ENCODE measurements at regions not wholly inside any gene's neighbourhood (a gene's known extent, or its start where the extent isn't known, plus 50 kb on each side); places are given as distances from the start of the nearest gene placed in this dataset.

DNA sequence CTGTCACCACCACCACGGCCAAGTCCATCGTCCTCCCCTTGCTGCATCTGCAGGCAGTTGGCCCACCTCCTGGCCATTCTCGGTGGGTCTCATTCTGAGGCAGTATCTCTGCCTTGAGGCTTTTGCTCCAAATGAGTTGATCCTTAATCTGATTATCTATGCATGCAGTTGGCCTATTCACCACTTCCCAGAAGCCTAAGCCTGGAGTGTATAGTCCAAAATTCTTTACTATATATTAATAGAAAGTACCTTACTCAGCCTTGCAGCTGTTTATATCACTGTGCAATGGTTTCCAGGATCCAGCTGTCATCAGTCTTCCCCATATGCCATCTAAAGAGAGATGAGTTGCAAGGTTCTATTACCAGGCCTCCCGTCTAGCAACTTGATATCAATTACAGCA, 292.4 kb downstream of the SS18 start:
- DNase-seq, result no peak
- Histone ChIP-seq H3K36me3 (no peaks in the 10 kb centered on the region), H3K27me3 (no peaks in the 10 kb centered on the region), H3K4me1 (no peaks in the 10 kb centered on the region), H3K9me3 (no peaks in the 10 kb centered on the region), H3K4me3 (ENCODE audit: low read depth, low read length) (no peak overlapping the region)
- TF ChIP-seq, protein P1, sequence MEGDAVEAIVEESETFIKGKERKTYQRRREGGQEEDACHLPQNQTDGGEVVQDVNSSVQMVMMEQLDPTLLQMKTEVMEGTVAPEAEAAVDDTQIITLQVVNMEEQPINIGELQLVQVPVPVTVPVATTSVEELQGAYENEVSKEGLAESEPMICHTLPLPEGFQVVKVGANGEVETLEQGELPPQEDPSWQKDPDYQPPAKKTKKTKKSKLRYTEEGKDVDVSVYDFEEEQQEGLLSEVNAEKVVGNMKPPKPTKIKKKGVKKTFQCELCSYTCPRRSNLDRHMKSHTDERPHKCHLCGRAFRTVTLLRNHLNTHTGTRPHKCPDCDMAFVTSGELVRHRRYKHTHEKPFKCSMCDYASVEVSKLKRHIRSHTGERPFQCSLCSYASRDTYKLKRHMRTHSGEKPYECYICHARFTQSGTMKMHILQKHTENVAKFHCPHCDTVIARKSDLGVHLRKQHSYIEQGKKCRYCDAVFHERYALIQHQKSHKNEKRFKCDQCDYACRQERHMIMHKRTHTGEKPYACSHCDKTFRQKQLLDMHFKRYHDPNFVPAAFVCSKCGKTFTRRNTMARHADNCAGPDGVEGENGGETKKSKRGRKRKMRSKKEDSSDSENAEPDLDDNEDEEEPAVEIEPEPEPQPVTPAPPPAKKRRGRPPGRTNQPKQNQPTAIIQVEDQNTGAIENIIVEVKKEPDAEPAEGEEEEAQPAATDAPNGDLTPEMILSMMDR (IDR thresholded peaks at IDR 0.05; ENCODE audit: low read depth, low read length), result no peak

DNA sequence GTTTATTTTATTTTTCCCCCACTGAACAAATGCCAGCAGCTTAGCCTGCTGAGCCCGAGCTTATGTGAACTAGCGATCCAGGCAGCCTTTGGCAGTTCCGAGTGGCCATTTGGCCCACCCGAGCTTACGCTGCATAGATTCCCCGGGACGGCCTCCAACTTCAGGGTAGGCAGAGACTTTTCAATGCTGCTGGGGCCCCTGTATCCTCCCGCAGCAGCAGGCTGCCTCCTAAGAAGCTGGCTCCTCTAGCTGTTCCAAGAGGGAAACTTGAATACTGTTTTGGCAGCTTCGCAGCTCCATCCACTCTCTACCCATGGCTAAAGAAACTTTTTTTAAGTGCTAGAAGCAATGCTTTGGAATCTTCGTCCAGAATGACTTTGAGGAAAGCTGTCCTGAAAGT, 295.2 kb downstream of the SS18 start:
- Histone ChIP-seq H3K9me3 (no peaks in the 10 kb centered on the region), H3K27me3 (no peaks in the 10 kb centered on the region), H3K4me1 (no peaks in the 10 kb centered on the region), H3K36me3 (no peaks in the 10 kb centered on the region), H3K4me3 (ENCODE audit: low read depth, low read length) (no peak overlapping the region)
- TF ChIP-seq, protein P1 (IDR thresholded peaks at IDR 0.05; ENCODE audit: low read depth, low read length), result no peak
- no peak for DNase-seq

- H3K27me3 ChIP-seq, result no peaks in the 10 kb centered on the region
- H3K4me1 ChIP-seq, result no peaks in the 10 kb centered on the region
- no peaks in the 10 kb centered on the region for H3K36me3 ChIP-seq
- no peak for DNase-seq
- TF ChIP-seq, protein P1 (IDR thresholded peaks at IDR 0.05; ENCODE audit: low read depth, low read length), result no peak
- H3K9me3 ChIP-seq, result no peaks in the 10 kb centered on the region
- H3K4me3 ChIP-seq (ENCODE audit: low read depth, low read length), result no peak overlapping the region
Measured at GRCh38 chr18:25787276-25787675, 303.1 kb downstream of the SS18 start.

- H3K4me3 ChIP-seq (ENCODE audit: low read depth, low read length), result no peak overlapping the region
- no peaks in the 10 kb centered on the region for H3K4me1 ChIP-seq
- TF ChIP-seq, protein P1 (IDR thresholded peaks at IDR 0.05; ENCODE audit: low read depth, low read length), result no peak
- H3K36me3 ChIP-seq, result no peaks in the 10 kb centered on the region
- no peaks in the 10 kb centered on the region for H3K27me3 ChIP-seq
- DNase-seq, result no peak
- no peaks in the 10 kb centered on the region for H3K9me3 ChIP-seq
Measured at GRCh38 chr18:25786758-25787157, 303.7 kb downstream of the SS18 start.

DNA sequence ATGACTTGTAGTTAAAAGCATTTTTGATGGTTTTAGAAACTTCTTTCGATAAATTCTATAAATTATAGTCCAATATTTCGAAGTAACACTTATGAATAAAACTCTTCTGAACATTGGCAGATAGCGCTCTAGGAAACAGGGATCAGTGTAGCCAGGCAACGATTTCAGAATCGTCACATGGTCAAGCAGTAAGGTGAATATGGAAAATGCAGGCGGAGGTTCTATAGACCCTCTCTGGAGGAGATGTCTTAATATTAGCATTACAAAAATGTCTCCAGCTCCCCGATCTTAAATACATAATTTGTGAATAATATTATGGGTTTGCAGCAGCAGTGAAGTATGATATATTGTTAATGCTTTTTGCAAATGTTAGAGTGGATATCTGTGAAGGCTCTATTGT, 310.3 kb downstream of the SS18 start:
- Histone ChIP-seq H3K27me3 (no peaks in the 10 kb centered on the region), H3K4me3 (ENCODE audit: low read depth, low read length) (no peak overlapping the region), H3K36me3 (no peaks in the 10 kb centered on the region), H3K4me1 (no peaks in the 10 kb centered on the region), H3K9me3 (no peaks in the 10 kb centered on the region)
- DNase-seq, result no peak
- TF ChIP-seq, protein P1 (IDR thresholded peaks at IDR 0.05; ENCODE audit: low read depth, low read length), result no peak

- no peaks in the 10 kb centered on the region for H3K9me3 ChIP-seq
- DNase-seq, result no peak
- TF ChIP-seq, protein P1 (IDR thresholded peaks at IDR 0.05; ENCODE audit: low read depth, low read length), result no peak
- no peaks in the 10 kb centered on the region for H3K4me1 ChIP-seq
- no peaks in the 10 kb centered on the region for H3K27me3 ChIP-seq
- H3K36me3 ChIP-seq, result no peaks in the 10 kb centered on the region
- no peak overlapping the region for H3K4me3 ChIP-seq (ENCODE audit: low read depth, low read length)
Measured at GRCh38 chr18:25771796-25772195, 318.6 kb downstream of the SS18 start.
